ENCODE measurements at regions not wholly inside any gene's neighbourhood (a gene's known extent, or its start where the extent isn't known, plus 50 kb on each side); places are given as distances from the start of the nearest gene placed in this dataset.

- DNase-seq (ENCODE audit: low read depth in 2 of 2), result no peak
Measured at GRCh38 chr4:62263454-62263853, 1063.3 kb downstream of the ADGRL3 start.

- no peak for DNase-seq (ENCODE audit: low read depth in 2 of 2)
Measured at GRCh38 chr4:62262676-62263075, 1062.5 kb downstream of the ADGRL3 start.

DNA sequence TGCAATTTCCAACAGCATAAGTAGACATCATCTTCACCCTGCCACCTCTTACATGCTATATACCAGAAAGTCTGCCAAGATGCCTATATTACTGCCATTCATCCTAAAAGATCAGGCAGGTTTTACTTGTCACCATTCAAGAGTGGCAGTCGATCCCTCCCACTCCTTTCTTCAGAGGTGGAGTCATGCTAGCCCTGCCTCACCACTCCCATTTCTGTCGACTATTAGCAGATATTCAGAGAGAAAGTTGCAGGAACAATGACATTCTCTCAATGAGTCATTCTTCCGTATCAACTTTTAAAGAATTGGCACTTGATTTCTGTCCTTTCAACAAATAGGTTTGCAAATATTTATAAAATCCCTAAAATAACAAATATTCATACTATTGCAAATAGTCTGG is 1060.1 kb downstream of the ADGRL3 start:
- DNase-seq (ENCODE audit: low read depth in 2 of 2), result no peak

- DNase-seq (ENCODE audit: low read depth in 2 of 2), result no peak
Measured at GRCh38 chr4:62256479-62256878, 1056.4 kb downstream of the ADGRL3 start.

DNA sequence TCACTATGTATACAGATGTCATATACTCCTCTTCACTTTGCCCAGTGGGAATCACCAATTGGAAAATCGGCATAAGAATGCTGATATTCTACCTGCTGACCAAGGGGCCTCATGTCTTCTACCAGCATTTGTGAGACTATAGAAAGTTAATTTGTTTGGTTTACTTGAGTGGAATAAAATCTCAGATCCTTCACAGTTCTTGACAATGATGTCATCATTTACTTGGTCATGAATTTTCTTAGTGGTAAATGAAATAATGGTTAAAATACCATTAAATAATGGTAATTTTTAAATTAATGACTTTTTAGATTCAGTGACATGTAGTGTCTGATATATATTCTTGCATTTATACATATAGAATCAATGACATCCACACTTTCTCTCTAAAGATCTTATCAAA is 1052.6 kb downstream of the ADGRL3 start:
- no peak for DNase-seq (ENCODE audit: low read depth in 2 of 2)

- no peak for DNase-seq (ENCODE audit: low read depth in 2 of 2)
Measured at GRCh38 chr4:62250100-62250499, 1050.0 kb downstream of the ADGRL3 start.

DNA sequence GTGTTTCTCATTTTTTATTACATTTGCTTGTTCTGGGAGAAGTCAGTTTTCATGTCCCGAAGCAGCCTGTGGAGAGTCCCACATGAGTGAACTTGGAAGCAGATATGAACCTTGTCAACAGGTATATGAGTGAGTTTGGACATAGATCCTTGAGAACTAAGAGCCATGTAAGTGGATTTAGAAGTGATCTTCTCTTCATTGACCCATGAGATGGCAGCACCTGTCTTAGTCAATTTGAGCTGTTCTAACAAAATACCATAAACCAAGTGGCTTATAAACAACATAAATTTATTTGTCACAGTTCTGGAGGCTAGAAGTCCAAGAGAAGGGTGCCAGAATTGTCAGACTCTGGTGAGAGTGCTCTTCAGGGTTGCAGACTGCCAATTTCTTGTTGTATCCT is 1043.8 kb downstream of the ADGRL3 start:
- DNase-seq (ENCODE audit: low read depth in 2 of 2), result no peak

DNA sequence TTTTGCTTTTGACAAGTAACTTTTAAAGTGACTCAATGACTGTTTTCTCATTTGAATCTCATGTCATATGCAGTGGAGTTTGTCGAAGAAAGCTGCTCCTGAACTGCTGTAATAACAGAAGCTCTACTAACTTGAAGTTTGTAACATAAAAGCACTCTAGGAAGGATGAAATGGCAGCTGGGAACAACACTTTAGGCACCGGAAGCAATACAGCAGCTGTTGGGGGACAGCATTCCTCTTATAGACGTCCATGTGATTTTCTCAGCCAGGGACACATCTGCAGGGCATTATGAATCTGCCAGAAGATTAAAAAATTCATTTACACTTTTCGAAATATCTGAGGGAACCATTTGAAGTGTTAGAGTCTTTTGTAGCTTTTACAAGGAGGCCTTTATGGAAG is 1035.8 kb downstream of the ADGRL3 start:
- DNase-seq (ENCODE audit: low read depth in 2 of 2), result no peak

DNA sequence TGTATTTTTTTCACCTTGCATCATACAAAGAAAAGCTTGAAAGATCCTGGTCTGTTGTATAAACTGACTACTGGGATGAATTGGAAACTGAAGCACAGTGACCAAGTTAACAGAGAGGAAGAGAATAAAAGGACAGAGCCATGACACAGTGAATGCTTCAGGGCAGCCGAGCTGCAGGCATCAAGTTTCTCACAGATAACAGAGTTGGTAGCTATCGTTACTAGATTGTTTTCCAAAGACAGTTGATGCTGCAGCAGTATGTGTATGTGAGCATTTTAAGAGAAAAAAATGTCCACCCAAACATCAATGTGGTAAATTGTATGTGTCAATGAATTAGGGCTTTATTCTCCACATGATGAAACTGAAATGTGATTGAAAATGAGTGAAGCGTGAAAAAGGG is 1032.7 kb downstream of the ADGRL3 start:
- DNase-seq (ENCODE audit: low read depth in 2 of 2), result no peak

DNA sequence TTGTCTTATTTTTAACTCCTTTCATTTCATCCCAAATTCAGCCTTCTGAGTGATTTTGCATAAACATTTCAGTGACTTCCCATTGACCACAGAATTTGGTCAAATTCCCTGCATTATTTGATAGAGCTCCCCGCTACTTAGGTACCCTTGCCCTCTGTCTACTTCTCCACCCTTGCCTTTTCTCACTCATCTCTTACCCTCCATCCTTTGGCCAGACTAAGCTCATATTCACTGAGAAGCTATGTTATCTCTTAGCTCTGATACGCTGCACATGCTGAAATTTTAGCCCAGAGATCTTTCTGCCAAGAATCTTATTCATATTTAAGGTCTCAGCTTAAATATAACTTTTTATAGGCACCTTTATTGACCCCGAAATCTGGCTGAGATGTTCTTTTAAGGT is 1031.9 kb downstream of the ADGRL3 start:
- DNase-seq (ENCODE audit: low read depth in 2 of 2), result no peak

GRCh38 chr4:62226082-62226481 is 1026.0 kb downstream of the ADGRL3 start:
- DNase-seq (ENCODE audit: low read depth in 2 of 2), result peak; percentile 4

- no peak for DNase-seq (ENCODE audit: low read depth in 2 of 2)
Measured at GRCh38 chr4:62222121-62222520, 1022.0 kb downstream of the ADGRL3 start.

GRCh38 chr4:62210486-62210885 is 1010.4 kb downstream of the ADGRL3 start:
- no peak for DNase-seq (ENCODE audit: low read depth in 2 of 2)

GRCh38 chr4:62209757-62210485 is 1009.8 kb downstream of the ADGRL3 start:
- DNase-seq (ENCODE audit: low read depth in 2 of 2), result no peak

- no peak for DNase-seq (ENCODE audit: low read depth in 2 of 2)
Measured at GRCh38 chr4:62208921-62209320, 1008.8 kb downstream of the ADGRL3 start.

GRCh38 chr4:62204136-62204535 is 1004.0 kb downstream of the ADGRL3 start:
- DNase-seq (ENCODE audit: low read depth in 2 of 2), result no peak

GRCh38 chr4:62199291-62199810 is 999.2 kb downstream of the ADGRL3 start:
- no peak for DNase-seq (ENCODE audit: low read depth in 2 of 2)

GRCh38 chr4:62196338-62196737 is 996.2 kb downstream of the ADGRL3 start:
- DNase-seq (ENCODE audit: low read depth in 2 of 2), result no peak

- no peak for DNase-seq (ENCODE audit: low read depth in 2 of 2)
Measured at GRCh38 chr4:62194342-62194741, 994.2 kb downstream of the ADGRL3 start.

- no peak for DNase-seq (ENCODE audit: low read depth in 2 of 2)
Measured at GRCh38 chr4:62193761-62194160, 993.6 kb downstream of the ADGRL3 start.

DNA sequence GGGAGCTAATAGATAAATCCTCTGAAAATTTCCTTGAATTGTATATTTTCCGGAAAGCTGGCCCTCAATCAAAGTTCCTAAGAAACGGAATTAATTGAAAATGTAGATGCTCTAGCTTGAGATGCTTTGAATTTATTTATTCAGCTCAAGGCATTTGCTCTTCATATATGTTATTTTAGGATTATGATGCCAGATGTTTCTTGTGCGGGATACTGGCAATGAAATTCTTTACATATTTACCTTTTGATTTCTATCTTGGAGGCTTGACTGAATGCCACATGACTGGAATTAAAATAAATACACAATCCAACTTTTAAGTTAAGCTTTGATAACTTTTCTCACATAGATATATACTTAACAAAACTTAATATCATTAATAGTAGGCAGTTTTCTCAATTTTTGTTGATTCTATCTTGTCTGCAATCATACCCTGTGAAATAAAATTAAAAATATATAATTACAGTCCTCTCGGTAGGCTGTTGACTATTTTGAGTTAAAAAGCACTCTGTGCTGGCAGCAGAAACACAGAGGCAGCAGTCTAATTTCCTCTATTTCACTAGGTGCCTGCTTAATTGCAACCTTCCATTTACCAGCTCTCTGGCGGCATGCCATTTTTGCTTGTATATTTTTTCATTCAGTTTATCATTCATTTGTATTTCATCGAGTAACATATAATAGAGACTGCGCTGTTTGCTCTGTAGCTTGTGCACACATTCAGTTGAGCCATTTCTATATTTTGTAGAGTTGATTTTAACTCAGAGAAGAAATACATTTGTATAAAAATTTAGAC is 991.5 kb downstream of the ADGRL3 start:
- DNase-seq (ENCODE audit: low read depth in 2 of 2), result no peak

- no peak for DNase-seq (ENCODE audit: low read depth in 2 of 2)
Measured at GRCh38 chr4:62170235-62170634, 970.1 kb downstream of the ADGRL3 start.

DNA sequence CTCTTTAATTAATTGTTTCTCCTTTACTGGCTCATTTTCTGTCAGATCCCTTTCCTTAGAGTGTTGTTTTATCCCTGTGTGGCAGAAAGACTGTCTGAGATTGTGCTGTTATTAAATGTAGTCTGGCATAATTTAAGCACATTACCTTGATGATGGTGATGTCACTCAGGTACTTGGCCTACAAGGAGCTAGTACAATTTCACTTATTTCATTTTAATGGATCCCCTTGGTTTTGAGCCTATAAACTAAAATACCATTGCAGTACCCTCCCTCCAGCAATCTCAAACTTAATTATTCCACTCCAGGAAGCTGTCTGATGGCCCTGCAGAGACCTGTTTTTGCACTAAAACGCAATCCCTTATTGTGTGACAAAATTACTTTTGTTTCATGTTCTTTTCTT is 968.6 kb downstream of the ADGRL3 start:
- DNase-seq (ENCODE audit: low read depth in 2 of 2), result no peak
